Right atrium auricular region (tissue), 2 donors: ENCODE measurements at regions not wholly inside any gene's neighbourhood (a gene's known extent, or its start where the extent isn't known, plus 50 kb on each side); places are given as distances from the start of the nearest gene placed in this dataset.
"Not testable (repeated sequence)": the region's sequence is repeated elsewhere in the genome, so short reads cannot be mapped to it uniquely, and the experiment has no call there.

ENCODE experiments used
- DNase-seq: peaks from one replicate; pipeline ENCODE4 v3.0.0-alpha.2; 2019; ENCODE audit warnings: low spot score
- H3K27ac ChIP-seq, 2 donors: fragments of 200-600 bp; sonication (generic); 1 replicate in 1 of 2; 2 replicates in 1 of 2; pipeline ENCODE4 v1.5.1; 2016 to 2019
- H3K27me3 ChIP-seq, 2 donors: fragments of 200-600 bp; sonication (generic); one replicate each; pipeline versions ENCODE4 v1.5.1 to v1.6.0; 2017 to 2019
- H3K36me3 ChIP-seq: fragments of 200-600 bp; sonication (generic); one replicate; pipeline ENCODE4 v1.5.1; 2016
- H3K4me1 ChIP-seq, 2 donors: fragments of 200-600 bp; sonication (generic); one replicate each; pipeline versions ENCODE4 v1.5.1 to v1.6.0; 2017 to 2019
- H3K4me3 ChIP-seq, 2 donors: fragments of 200-600 bp; sonication (generic); 1 replicate in 1 of 2; 2 replicates in 1 of 2; pipeline ENCODE4 v1.5.1; 2017 to 2019; ENCODE audit warnings: mild to moderate bottlenecking in 1 of 2, moderate library complexity in 1 of 2
- H3K9me3 ChIP-seq, 2 donors: fragments of 200-600 bp; sonication (generic); one replicate each; pipeline ENCODE4 v1.5.1; 2019
- CTCF ChIP-seq, 2 donors: fragments of 200-600 bp; sonication (generic); IDR thresholded peaks; one replicate each; pipeline ENCODE4 v1.5.1; 2019; ENCODE audit warnings: antibody characterized with exemption in 2 of 2

- H3K4me3 ChIP-seq = no peak overlapping the region
- no peaks in the 10 kb centered on the region for H3K27me3 ChIP-seq
- DNase-seq = no peak
- H3K4me1 ChIP-seq = no peaks in the 10 kb centered on the region
- H3K36me3 ChIP-seq = no peaks in the 10 kb centered on the region
- peaks cover 0 to 8% of the 10 kb centered on the region in 2 donors for H3K9me3 ChIP-seq
- no peak overlapping the region for H3K27ac ChIP-seq
- TF ChIP-seq CTCF (IDR thresholded peaks at IDR 0.05) = no peak
Measured at GRCh38 chr4:75340561-75340960, 173.6 kb downstream of the RCHY1 start.

GRCh38 chr4:75338352-75338880 lies 175.8 kb downstream of the RCHY1 start:
- no peak overlapping the region for H3K27ac ChIP-seq
- H3K4me3 ChIP-seq = no peak overlapping the region
- H3K36me3 ChIP-seq = no peaks in the 10 kb centered on the region
- H3K9me3 ChIP-seq = peaks cover 0 to 8% of the 10 kb centered on the region in 2 donors
- no peak for DNase-seq
- H3K4me1 ChIP-seq = no peaks in the 10 kb centered on the region
- H3K27me3 ChIP-seq = no peaks in the 10 kb centered on the region
- TF ChIP-seq CTCF (IDR thresholded peaks at IDR 0.05) = no peak

- H3K4me1 ChIP-seq = peaks cover 0 to 20% of the 10 kb centered on the region in 2 donors
- H3K4me3 ChIP-seq = no peak overlapping the region
- H3K36me3 ChIP-seq = no peaks in the 10 kb centered on the region
- H3K9me3 ChIP-seq = peaks cover 0 to 9% of the 10 kb centered on the region in 2 donors
- no peak for TF ChIP-seq CTCF (IDR thresholded peaks at IDR 0.05)
- peak overlapping the region; percentile 42 to 54 for H3K27ac ChIP-seq
- DNase-seq = peak; percentile 66
- no peaks in the 10 kb centered on the region for H3K27me3 ChIP-seq
Measured at GRCh38 chr4:75327804-75328512, 186.2 kb downstream of the RCHY1 start.

- DNase-seq = no peak
- Histone ChIP-seq H3K9me3 (no peaks in the 10 kb centered on the region), H3K27ac (peak overlapping the region in 1 of 2 donors; percentile 22), H3K4me1 (peaks cover 0 to 20% of the 10 kb centered on the region in 2 donors), H3K4me3 (no peak overlapping the region), H3K27me3 (no peaks in the 10 kb centered on the region), H3K36me3 (no peaks in the 10 kb centered on the region)
- no peak for TF ChIP-seq CTCF (IDR thresholded peaks at IDR 0.05)
Measured at GRCh38 chr4:75325318-75325979, 188.8 kb downstream of the RCHY1 start.

- no peak for TF ChIP-seq CTCF (IDR thresholded peaks at IDR 0.05)
- Histone ChIP-seq H3K4me1 (no peaks in the 10 kb centered on the region), H3K27ac (no peak overlapping the region), H3K9me3 (no peaks in the 10 kb centered on the region), H3K4me3 (no peak overlapping the region), H3K36me3 (no peaks in the 10 kb centered on the region), H3K27me3 (no peaks in the 10 kb centered on the region)
- no peak for DNase-seq
Measured at GRCh38 chr4:75321484-75321883, 192.7 kb downstream of the RCHY1 start.

- H3K4me3 ChIP-seq, DNase-seq, H3K4me1 ChIP-seq, H3K36me3 ChIP-seq, H3K27ac ChIP-seq, H3K27me3 ChIP-seq, H3K9me3 ChIP-seq: not testable (repeated sequence)
Measured at GRCh38 chr4:75317641-75318040, 196.6 kb downstream of the RCHY1 start.
